Fibroblast of lung (primary cell): ENCODE measurements at regions not wholly inside any gene's neighbourhood (a gene's known extent, or its start where the extent isn't known, plus 50 kb on each side); places are given as distances from the start of the nearest gene placed in this dataset.

Source experiments
- CTCF ChIP-seq, 2 donors: IDR thresholded peaks in 1 of 2; conservative IDR thresholded peaks in 1 of 2; 1 replicate in 1 of 2; 2 replicates in 1 of 2; pipeline ENCODE4 v1.5.1; 2011 to 2012; ENCODE audit warnings: low read length in 2 of 2, control low read depth in 1 of 2, inconsistent platforms in 1 of 2, low read depth in 1 of 2, mild to moderate bottlenecking in 1 of 2
- EZH2 ChIP-seq: IDR thresholded peaks from 2 replicates; pipeline ENCODE4 v1.5.1; 2012; ENCODE audit warnings: low read length, control low read depth, mild to moderate bottlenecking; ENCODE audit errors: missing control alignments

DNA sequence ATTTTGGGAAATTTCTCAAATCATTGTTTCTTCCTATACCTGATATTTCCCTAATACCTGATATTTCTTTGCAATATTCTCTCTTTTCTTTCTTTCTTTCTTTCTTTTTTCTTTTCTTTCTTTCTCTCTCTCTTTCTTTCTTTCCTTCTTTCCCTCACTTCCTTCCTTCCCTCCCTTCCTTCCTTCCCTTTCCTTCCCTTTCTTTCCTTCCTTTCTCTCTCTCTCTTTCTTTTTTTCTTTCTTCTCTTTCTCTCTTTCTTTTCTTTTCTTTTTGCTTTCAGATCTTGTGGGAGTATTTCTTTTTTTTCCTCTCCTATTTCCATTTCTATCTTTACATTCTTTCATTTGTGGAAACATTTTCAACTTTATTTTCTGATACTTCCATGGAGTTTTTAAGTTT, 76.1 kb upstream of the ANKEF1 start:
- TF ChIP-seq EZH2, result no peak
- no peak for TF ChIP-seq CTCF (conservative IDR thresholded peaks at IDR 0.05 in 1 of 2, IDR thresholded peaks at IDR 0.05 in 1 of 2; ENCODE audit: low read depth in 1 of 2, low read length in 2 of 2)
